HEK293 (cell line): ENCODE measurements at regions not wholly inside any gene's neighbourhood (a gene's known extent, or its start where the extent isn't known, plus 50 kb on each side); places are given as distances from the start of the nearest gene placed in this dataset.

Experiments used
- CTCF ChIA-PET: fragments of 350-600 bp; formaldehyde crosslinking; extraction: SDS; loops from one replicate; lab custom pipeline; 2021; ENCODE audit warnings: antibody characterized with exemption; lab: Yijun Ruan, JAX
- POLR2A ChIA-PET: fragments of 300-600 bp; formaldehyde crosslinking; extraction: SDS; loops from one replicate; lab custom pipeline; 2020; ENCODE audit warnings: antibody characterized with exemption, inconsistent platforms; lab: Yijun Ruan, JAX
- H3K27ac ChIP-seq: fragments of 200-500 bp; sonication (Bioruptor generic); 2 replicates; pipeline ENCODE4 v1.5.1; 2014; ENCODE audit warnings: low read depth, low read length, control low read depth, inconsistent platforms; ENCODE audit errors: extremely low read depth
- H3K36me3 ChIP-seq, 2 experiments: fragments of 200-500 bp in 1 of 2; sonication (Bioruptor generic) in 1 of 2; 1 replicate in 1 of 2; 2 replicates in 1 of 2; pipeline ENCODE4 v1.5.1; 2014 to 2017; ENCODE audit warnings: inconsistent platforms in 2 of 2, low read length in 2 of 2; ENCODE audit not compliant: control insufficient read depth in 2 of 2, insufficient read depth in 1 of 2
- H3K4me1 ChIP-seq: fragments of 200-500 bp; sonication (Bioruptor generic); 2 replicates; pipeline ENCODE4 v1.5.1; 2014; ENCODE audit warnings: mild to moderate bottlenecking, low read length, inconsistent platforms; ENCODE audit not compliant: control insufficient read depth, insufficient read depth
- H3K4me3 ChIP-seq: 2 replicates; pipeline ENCODE4 v1.5.1; 2011; ENCODE audit warnings: low read depth, mild to moderate bottlenecking, control low read depth, low read length, moderate library complexity
- H3K9me3 ChIP-seq: fragments of 200-500 bp; sonication (Bioruptor generic); 2 replicates; pipeline ENCODE4 v1.5.1; 2014; ENCODE audit warnings: low read depth, low read length, inconsistent platforms; ENCODE audit not compliant: control insufficient read depth, insufficient read depth
- ATF2 ChIP-seq: fragments of 450-650 bp; formaldehyde crosslinking; IDR thresholded peaks from 2 replicates; pipeline ENCODE4 v1.5.1; 2016; ENCODE audit warnings: missing biosample characterization, missing genetic modification characterization, low read depth
- FEZF1 ChIP-seq: fragments of 450-650 bp; formaldehyde crosslinking; IDR thresholded peaks from 2 replicates; pipeline ENCODE4 v1.5.1; 2016; ENCODE audit warnings: missing biosample characterization, missing genetic modification characterization
- GLI4 ChIP-seq: fragments of 450-650 bp; formaldehyde crosslinking; IDR thresholded peaks from 2 replicates; pipeline ENCODE4 v1.5.1; 2016; ENCODE audit warnings: missing biosample characterization, missing genetic modification characterization
- GLIS2 ChIP-seq: fragments of 450-650 bp; formaldehyde crosslinking; IDR thresholded peaks from 2 replicates; pipeline ENCODE4 v1.5.1; 2016; ENCODE audit warnings: missing biosample characterization, missing genetic modification characterization
- HOXD13 ChIP-seq: sonication (generic); formaldehyde crosslinking; IDR thresholded peaks from 2 replicates; pipeline ENCODE4 v1.8.0; 2022; ENCODE audit warnings: missing genetic modification reagents, borderline replicate concordance
- KLF16 ChIP-seq: fragments of 450-650 bp; formaldehyde crosslinking; IDR thresholded peaks from 2 replicates; pipeline ENCODE4 v1.5.1; 2017; ENCODE audit warnings: missing biosample characterization, missing genetic modification characterization
- KLF7 ChIP-seq: fragments of 450-650 bp; formaldehyde crosslinking; IDR thresholded peaks from 2 replicates; pipeline ENCODE4 v1.5.1; 2016; ENCODE audit warnings: missing biosample characterization, missing genetic modification characterization, borderline replicate concordance
- KLF8 ChIP-seq: fragments of 450-650 bp; formaldehyde crosslinking; IDR thresholded peaks from 2 replicates; pipeline ENCODE4 v1.5.1; 2016; ENCODE audit warnings: missing biosample characterization, missing genetic modification characterization
- OVOL3 ChIP-seq: fragments of 450-650 bp; formaldehyde crosslinking; IDR thresholded peaks from 2 replicates; pipeline ENCODE4 v1.5.1; 2016; ENCODE audit warnings: missing biosample characterization, missing genetic modification characterization
- PBX3 ChIP-seq: sonication (generic); formaldehyde crosslinking; IDR thresholded peaks from 2 replicates; pipeline ENCODE4 v1.8.1; 2022; ENCODE audit warnings: mild to moderate bottlenecking, moderate library complexity, missing genetic modification reagents
- PRDM2 ChIP-seq: fragments of 450-650 bp; formaldehyde crosslinking; IDR thresholded peaks from 2 replicates; pipeline ENCODE4 v1.5.1; 2016; ENCODE audit warnings: missing biosample characterization, missing genetic modification characterization, borderline replicate concordance
- PRDM6 ChIP-seq: fragments of 450-650 bp; formaldehyde crosslinking; IDR thresholded peaks from 2 replicates; pipeline ENCODE4 v1.5.1; 2017; ENCODE audit warnings: missing biosample characterization, missing genetic modification characterization
- SP2 ChIP-seq: fragments of 450-650 bp; formaldehyde crosslinking; IDR thresholded peaks from 2 replicates; pipeline ENCODE4 v1.5.1; 2016; ENCODE audit warnings: missing biosample characterization, missing genetic modification characterization
- YY2 ChIP-seq: fragments of 450-650 bp; formaldehyde crosslinking; IDR thresholded peaks from 2 replicates; pipeline ENCODE4 v1.5.1; 2016; ENCODE audit warnings: missing biosample characterization, missing genetic modification characterization
- ZBTB20 ChIP-seq: fragments of 450-650 bp; formaldehyde crosslinking; IDR thresholded peaks from 2 replicates; pipeline ENCODE4 v1.5.1; 2016; ENCODE audit warnings: missing biosample characterization, missing genetic modification characterization
- ZBTB49 ChIP-seq: fragments of 450-650 bp; formaldehyde crosslinking; IDR thresholded peaks from 2 replicates; pipeline ENCODE4 v1.5.1; 2016; ENCODE audit warnings: missing biosample characterization, missing genetic modification characterization, low read depth
- ZFHX2 ChIP-seq: fragments of 450-650 bp; formaldehyde crosslinking; conservative IDR thresholded peaks from 2 replicates; pipeline ENCODE4 v1.5.1; 2016; ENCODE audit warnings: missing biosample characterization, missing genetic modification characterization
- ZNF114 ChIP-seq: fragments of 450-650 bp; formaldehyde crosslinking; IDR thresholded peaks from 2 replicates; pipeline ENCODE4 v1.5.0; 2017; ENCODE audit warnings: missing biosample characterization, missing genetic modification characterization
- ZNF121 ChIP-seq: fragments of 450-650 bp; formaldehyde crosslinking; IDR thresholded peaks from 2 replicates; pipeline ENCODE4 v1.5.1; 2016; ENCODE audit warnings: missing biosample characterization, missing genetic modification characterization
- ZNF174 ChIP-seq: fragments of 450-650 bp; formaldehyde crosslinking; IDR thresholded peaks from 2 replicates; pipeline ENCODE4 v1.5.0; 2017; ENCODE audit warnings: missing biosample characterization, mild to moderate bottlenecking, missing genetic modification characterization
- ZNF175 ChIP-seq: fragments of 450-650 bp; formaldehyde crosslinking; IDR thresholded peaks from 2 replicates; pipeline ENCODE4 v1.5.1; 2016; ENCODE audit warnings: missing biosample characterization, missing genetic modification characterization
- ZNF23 ChIP-seq: fragments of 450-650 bp; formaldehyde crosslinking; IDR thresholded peaks from 2 replicates; pipeline ENCODE4 v1.5.1; 2016; ENCODE audit warnings: missing biosample characterization, missing genetic modification characterization, borderline replicate concordance
- ZNF239 ChIP-seq: fragments of 450-650 bp; formaldehyde crosslinking; IDR thresholded peaks from 2 replicates; pipeline ENCODE4 v1.5.1; 2016; ENCODE audit warnings: missing biosample characterization, missing genetic modification characterization
- ZNF544 ChIP-seq: fragments of 450-650 bp; formaldehyde crosslinking; IDR thresholded peaks from 2 replicates; pipeline ENCODE4 v1.5.0; 2017; ENCODE audit warnings: missing biosample characterization, missing genetic modification characterization
- ZNF621 ChIP-seq: fragments of 450-650 bp; formaldehyde crosslinking; IDR thresholded peaks from 2 replicates; pipeline ENCODE4 v1.5.1; 2017; ENCODE audit warnings: missing biosample characterization, missing genetic modification characterization
- ZNF664 ChIP-seq: fragments of 450-650 bp; formaldehyde crosslinking; IDR thresholded peaks from 2 replicates; pipeline ENCODE4 v1.5.1; 2016; ENCODE audit warnings: missing biosample characterization, missing genetic modification characterization
- ZNF707 ChIP-seq: fragments of 450-650 bp; formaldehyde crosslinking; IDR thresholded peaks from 2 replicates; pipeline ENCODE4 v1.5.1; 2016; ENCODE audit warnings: missing biosample characterization, missing genetic modification characterization
- ZSCAN30 ChIP-seq: fragments of 450-650 bp; IDR thresholded peaks from 2 replicates; pipeline ENCODE4 v1.5.1; 2018; ENCODE audit warnings: missing biosample characterization, mild to moderate bottlenecking, missing genetic modification characterization, moderate library complexity

- TF ChIP-seq PRDM2 (tag by site-specific recombination) (no peak), PRDM6 (no peak), ZNF23 (no peak), FEZF1 (no peak), ZFHX2 (no peak), ZNF664 (no peak), ZNF174 (tag by site-specific recombination) (no peak), ZNF121 (no peak), HOXD13 (CRISPR knock-in tag) (no peak), ZBTB20 (tag by site-specific recombination) (no peak), GLIS2 (tag by site-specific recombination) (no peak), ZNF175 (tag by site-specific recombination) (no peak), GLI4 (tag by site-specific recombination) (no peak), ZNF114 (no peak)
Observed at GRCh38 chr11:42709216-42709615, 602.6 kb upstream of the API5 start (continued).

- CTCF ChIA-PET = no interaction called here
- TF ChIP-seq ZNF544 (tag by site-specific recombination) = no peak
- no peak for TF ChIP-seq ZNF239 (tag by site-specific recombination)
- no peak for TF ChIP-seq ZNF621 (tag by site-specific recombination)
- TF ChIP-seq ZSCAN30 (tag by site-specific recombination) = no peak
- TF ChIP-seq KLF7 (tag by site-specific recombination) = no peak
- no peak for TF ChIP-seq PBX3 (CRISPR knock-in tag)
- no peak for TF ChIP-seq OVOL3 (tag by site-specific recombination)
- TF ChIP-seq YY2 (tag by site-specific recombination) = no peak
- TF ChIP-seq ZFHX2 = no peak
- no peak for TF ChIP-seq ZNF23
- no peak for TF ChIP-seq ZBTB49 (tag by site-specific recombination)
- no peak for TF ChIP-seq SP2
- no peak for TF ChIP-seq KLF16 (tag by site-specific recombination)
- no peak for TF ChIP-seq ZNF707 (tag by site-specific recombination)
- no peak for TF ChIP-seq ATF2 (tag by site-specific recombination)
- no peak for TF ChIP-seq KLF8 (tag by site-specific recombination)
Observed at GRCh38 chr11:42713279-42713678, 598.5 kb upstream of the API5 start.

More at GRCh38 chr11:42713279-42713678, 598.5 kb upstream of the API5 start:
- no peaks in the 10 kb centered on the region for H3K9me3 ChIP-seq
- H3K27ac ChIP-seq = no peak overlapping the region
- H3K4me1 ChIP-seq = no peaks in the 10 kb centered on the region
- no peaks in the 10 kb centered on the region for H3K36me3 ChIP-seq
- POLR2A ChIA-PET = no interaction called here
- no peak overlapping the region for H3K4me3 ChIP-seq
